ENCODE measurements at regions not wholly inside any gene's neighbourhood (a gene's known extent, or its start where the extent isn't known, plus 50 kb on each side); places are given as distances from the start of the nearest gene placed in this dataset.

DNA sequence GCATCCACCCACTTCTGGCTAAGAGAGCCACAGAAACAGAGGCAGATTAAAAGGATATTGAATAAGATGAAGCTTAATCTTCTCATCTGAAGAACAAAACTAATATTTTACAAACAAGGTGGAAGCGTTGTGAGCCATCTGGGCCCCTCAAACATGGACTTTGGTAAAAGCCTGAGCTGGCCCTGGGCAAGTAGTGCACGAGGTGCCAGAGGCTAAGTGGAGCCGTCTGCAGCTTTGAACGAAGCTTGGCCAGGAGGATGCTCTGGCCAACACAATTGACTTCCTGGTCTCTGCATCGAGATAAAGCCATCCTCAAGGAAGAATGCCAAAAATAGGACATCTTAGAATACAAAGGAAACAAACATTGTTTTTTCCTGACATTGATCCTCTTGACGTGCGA, 53.2 kb upstream of the PLEKHG1 start:
- TF ChIP-seq, protein P1, sequence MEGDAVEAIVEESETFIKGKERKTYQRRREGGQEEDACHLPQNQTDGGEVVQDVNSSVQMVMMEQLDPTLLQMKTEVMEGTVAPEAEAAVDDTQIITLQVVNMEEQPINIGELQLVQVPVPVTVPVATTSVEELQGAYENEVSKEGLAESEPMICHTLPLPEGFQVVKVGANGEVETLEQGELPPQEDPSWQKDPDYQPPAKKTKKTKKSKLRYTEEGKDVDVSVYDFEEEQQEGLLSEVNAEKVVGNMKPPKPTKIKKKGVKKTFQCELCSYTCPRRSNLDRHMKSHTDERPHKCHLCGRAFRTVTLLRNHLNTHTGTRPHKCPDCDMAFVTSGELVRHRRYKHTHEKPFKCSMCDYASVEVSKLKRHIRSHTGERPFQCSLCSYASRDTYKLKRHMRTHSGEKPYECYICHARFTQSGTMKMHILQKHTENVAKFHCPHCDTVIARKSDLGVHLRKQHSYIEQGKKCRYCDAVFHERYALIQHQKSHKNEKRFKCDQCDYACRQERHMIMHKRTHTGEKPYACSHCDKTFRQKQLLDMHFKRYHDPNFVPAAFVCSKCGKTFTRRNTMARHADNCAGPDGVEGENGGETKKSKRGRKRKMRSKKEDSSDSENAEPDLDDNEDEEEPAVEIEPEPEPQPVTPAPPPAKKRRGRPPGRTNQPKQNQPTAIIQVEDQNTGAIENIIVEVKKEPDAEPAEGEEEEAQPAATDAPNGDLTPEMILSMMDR (conservative IDR thresholded peaks at IDR 0.05; ENCODE audit: low read depth, low read length) = no peak
- TF ChIP-seq EZH2phosphoT487 (IDR thresholded peaks at IDR 0.05; ENCODE audit: borderline replicate concordance, low read length) (no peak), EZH2 (IDR thresholded peaks at IDR 0.05; ENCODE audit: low read length, unreplicated experiment) (no peak)
